HG03108 (cell line): ENCODE measurements at regions not wholly inside any gene's neighbourhood (a gene's known extent, or its start where the extent isn't known, plus 50 kb on each side); places are given as distances from the start of the nearest gene placed in this dataset.

ENCODE experiments used
- ATAC-seq: cut with Tn5 transposase; IDR thresholded peaks from one replicate; pipeline ENCODE4 v1.9.1; 2021; ENCODE audit warnings: moderate library complexity; ENCODE audit not compliant: unreplicated experiment

GRCh38 chrX:15918003-15918402, 63.4 kb upstream of the AP1S2 start:
- ATAC-seq: no peak

- ATAC-seq: no peak
Observed at GRCh38 chrX:15916704-15917084, 62.1 kb upstream of the AP1S2 start.

- no peak for ATAC-seq
Observed at GRCh38 chrX:15915959-15916703, 61.5 kb upstream of the AP1S2 start.

- ATAC-seq: no peak
Observed at GRCh38 chrX:15914486-15914885, 59.9 kb upstream of the AP1S2 start.

- no peak for ATAC-seq
Observed at GRCh38 chrX:15913146-15913545, 58.5 kb upstream of the AP1S2 start.

GRCh38 chrX:15911734-15912550, 57.3 kb upstream of the AP1S2 start:
- no peak for ATAC-seq

- no peak for ATAC-seq
Observed at GRCh38 chrX:15909605-15910004, 55.0 kb upstream of the AP1S2 start.

GRCh38 chrX:15908603-15909290, 54.1 kb upstream of the AP1S2 start:
- ATAC-seq: no peak

- no peak for ATAC-seq
Observed at GRCh38 chrX:15906041-15906943, 51.7 kb upstream of the AP1S2 start.
